HG02798 (cell line): ENCODE measurements at regions not wholly inside any gene's neighbourhood (a gene's known extent, or its start where the extent isn't known, plus 50 kb on each side); places are given as distances from the start of the nearest gene placed in this dataset.
"Not testable (repeated sequence)": the region's sequence is repeated elsewhere in the genome, so short reads cannot be mapped to it uniquely, and the experiment has no call there.

ENCODE experiments used
- ATAC-seq: cut with Tn5 transposase; IDR thresholded peaks from one replicate; pipeline ENCODE4 v1.9.1; 2021; ENCODE audit warnings: mild to moderate bottlenecking; ENCODE audit not compliant: unreplicated experiment, poor library complexity

GRCh38 chr6:57860481-57861315, 543.3 kb downstream of the PRIM2 start:
- ATAC-seq, result not testable (repeated sequence)

GRCh38 chr6:57870083-57870482, 552.7 kb downstream of the PRIM2 start:
- not testable (repeated sequence) for ATAC-seq

GRCh38 chr6:57873424-57873823, 556.0 kb downstream of the PRIM2 start:
- ATAC-seq, result not testable (repeated sequence)

GRCh38 chr6:57876659-57877058, 559.2 kb downstream of the PRIM2 start:
- ATAC-seq, result not testable (repeated sequence)

- not testable (repeated sequence) for ATAC-seq
Measured at GRCh38 chr6:57877729-57878128, 560.3 kb downstream of the PRIM2 start.

- not testable (repeated sequence) for ATAC-seq
Measured at GRCh38 chr6:57878792-57879191, 561.4 kb downstream of the PRIM2 start.

DNA sequence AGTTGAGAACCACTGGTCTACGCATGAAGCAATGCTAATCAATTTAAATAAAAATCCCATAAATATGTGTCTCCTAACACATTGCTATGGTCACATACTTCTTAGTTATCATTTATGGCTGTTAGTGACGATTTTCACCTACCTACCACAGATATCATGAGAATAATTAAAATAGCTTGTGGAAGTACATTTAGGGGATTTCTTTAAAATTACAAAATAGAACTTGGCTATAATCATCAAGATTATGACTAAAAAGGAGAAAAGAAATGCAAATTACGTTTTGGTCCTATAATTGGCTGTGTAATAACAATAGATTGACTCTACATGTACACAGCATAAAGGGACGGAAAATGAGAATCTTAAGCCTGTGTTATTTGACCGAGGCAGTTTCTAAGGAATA, 581.4 kb downstream of the PRIM2 start:
- peak; percentile 75 for ATAC-seq

GRCh38 chr6:57900687-57901399, 583.4 kb downstream of the PRIM2 start:
- ATAC-seq, result not testable (repeated sequence)

GRCh38 chr6:57901445-57901844, 584.0 kb downstream of the PRIM2 start:
- not testable (repeated sequence) for ATAC-seq

DNA sequence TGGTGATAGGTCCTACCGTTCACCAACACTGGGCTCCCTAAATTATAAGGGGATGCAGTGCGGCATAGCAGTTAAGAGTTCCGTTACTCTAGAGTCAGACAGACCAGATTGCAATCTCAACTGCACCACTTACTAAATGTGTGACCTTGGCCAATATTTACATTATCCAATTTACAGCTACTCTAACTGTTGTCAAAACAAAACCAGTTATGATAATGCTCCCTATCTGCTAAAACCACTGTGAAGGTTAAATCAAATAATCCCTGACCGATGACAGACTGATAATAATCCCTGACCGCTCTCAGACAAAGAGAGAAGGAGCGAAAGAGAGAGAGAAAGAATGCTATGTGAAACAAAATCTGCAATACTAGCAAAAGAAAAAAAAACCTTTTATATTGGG, 586.9 kb downstream of the PRIM2 start:
- not testable (repeated sequence) for ATAC-seq

GRCh38 chr6:57915300-57915699, 597.9 kb downstream of the PRIM2 start:
- ATAC-seq, result not testable (repeated sequence)

DNA sequence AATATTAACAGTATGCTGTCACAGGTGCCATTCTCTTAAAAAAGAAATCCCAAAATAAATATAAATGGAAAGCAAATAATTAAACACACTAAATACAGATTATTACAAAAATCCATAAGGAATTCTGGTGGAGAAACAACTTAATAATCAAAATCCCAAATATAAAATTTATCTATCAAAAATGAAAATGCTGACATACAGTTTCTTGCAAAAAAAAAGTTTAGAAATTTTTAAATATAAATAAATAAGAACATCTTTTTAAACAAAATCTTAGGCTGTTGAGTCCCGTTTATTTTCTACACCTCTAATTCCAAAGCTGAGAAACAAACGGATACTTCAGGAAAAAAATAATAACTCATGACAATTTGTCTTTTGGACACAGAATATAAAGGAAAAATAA, 625.5 kb downstream of the PRIM2 start:
- ATAC-seq, result not testable (repeated sequence)

GRCh38 chr6:57946084-57946768, 628.8 kb downstream of the PRIM2 start:
- ATAC-seq, result not testable (repeated sequence)

DNA sequence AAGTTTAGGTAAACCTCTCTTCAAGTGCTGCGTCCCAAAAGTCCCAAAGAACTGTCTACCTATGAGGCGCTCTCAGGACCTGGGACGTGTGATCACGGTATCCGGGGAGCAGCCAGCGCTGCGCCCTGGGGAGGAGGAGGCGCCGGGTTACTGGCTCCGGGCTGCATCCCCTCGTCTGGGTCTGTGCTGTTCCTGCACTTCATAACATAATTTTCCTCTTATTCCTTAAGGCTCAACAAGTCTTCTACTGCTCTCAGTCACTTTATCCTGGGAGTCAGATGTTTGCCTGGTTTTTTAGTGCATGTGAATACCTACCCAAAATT, 629.3 kb downstream of the PRIM2 start:
- not testable (repeated sequence) for ATAC-seq

GRCh38 chr6:57948481-57948880, 631.1 kb downstream of the PRIM2 start:
- ATAC-seq, result not testable (repeated sequence)

DNA sequence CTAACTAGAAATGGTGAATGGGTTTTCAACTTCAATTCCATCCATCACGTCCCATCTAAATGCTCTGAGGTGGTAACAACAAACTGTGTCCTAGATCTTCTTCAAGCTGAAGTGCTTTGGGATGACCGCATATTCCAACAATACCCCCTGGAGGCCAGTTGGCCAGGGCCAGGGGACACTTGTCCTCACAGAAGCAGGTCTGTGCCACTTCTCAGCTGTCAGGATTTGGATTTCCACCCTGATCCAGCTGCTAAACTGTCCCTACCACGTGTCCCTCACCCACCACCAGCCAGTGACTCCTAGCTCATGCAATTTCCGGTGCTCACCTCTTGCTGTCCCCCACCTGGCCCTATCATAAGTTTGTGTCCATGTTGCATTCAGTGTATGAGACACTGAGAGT, 633.0 kb downstream of the PRIM2 start:
- not testable (repeated sequence) for ATAC-seq

DNA sequence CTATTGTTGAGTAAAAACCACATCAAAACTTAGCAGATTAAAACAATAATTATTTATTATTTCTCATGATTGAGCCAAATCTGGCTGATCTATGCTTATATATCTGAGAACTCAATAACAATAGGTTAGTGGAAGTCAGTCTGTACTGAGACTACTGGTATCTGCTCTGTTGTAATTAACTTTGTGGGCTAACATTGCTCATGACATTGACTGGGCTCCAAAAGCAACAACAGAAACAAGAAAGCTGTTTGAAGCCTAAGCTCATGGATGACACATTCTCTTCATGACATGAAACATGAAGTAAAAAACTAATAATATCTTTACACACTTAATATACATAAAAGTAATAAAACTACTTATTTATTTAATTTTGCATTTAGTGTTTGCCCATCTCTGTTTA, 649.3 kb downstream of the PRIM2 start:
- not testable (repeated sequence) for ATAC-seq

GRCh38 chr6:57971956-57972355, 654.5 kb downstream of the PRIM2 start:
- ATAC-seq, result not testable (repeated sequence)

GRCh38 chr6:57974653-57975052, 657.2 kb downstream of the PRIM2 start:
- no peak for ATAC-seq

- not testable (repeated sequence) for ATAC-seq
Measured at GRCh38 chr6:57975127-57975526, 657.7 kb downstream of the PRIM2 start.

GRCh38 chr6:57976371-57976770, 658.9 kb downstream of the PRIM2 start:
- not testable (repeated sequence) for ATAC-seq
